SU-DHL-6 (cell line): ENCODE measurements at regions not wholly inside any gene's neighbourhood (a gene's known extent, or its start where the extent isn't known, plus 50 kb on each side); places are given as distances from the start of the nearest gene placed in this dataset.

ENCODE experiments used
- H2AFZ ChIP-seq: fragments of 200-600 bp; sonication (generic); 2 replicates; pipeline ENCODE4 v1.6.1; 2014; ENCODE audit warnings: low read depth, mild to moderate bottlenecking, moderate library complexity, mixed read lengths, antibody characterized with exemption, low read length; ENCODE audit not compliant: severe bottlenecking
- H3F3A ChIP-seq: fragments of 200-600 bp; shearing (Covaris generic); 2 replicates; pipeline ENCODE4 v1.6.0; 2016; ENCODE audit warnings: antibody characterized with exemption, mild to moderate bottlenecking; ENCODE audit not compliant: insufficient read depth
- H3K27ac ChIP-seq: fragments of 200-600 bp; sonication (generic); 2 replicates; pipeline ENCODE4 v1.5.1; 2016; ENCODE audit warnings: low read depth, mild to moderate bottlenecking, low read length, moderate library complexity, mixed read lengths
- H3K27me3 ChIP-seq: fragments of 200-600 bp; sonication (generic), shearing (Covaris generic); 2 replicates; pipeline ENCODE4 v1.6.0; 2014; ENCODE audit warnings: mild to moderate bottlenecking, low read length
- H3K36me3 ChIP-seq: fragments of 200-600 bp; sonication (generic); 2 replicates; pipeline ENCODE4 v1.6.1; 2014; ENCODE audit warnings: mild to moderate bottlenecking, low read length, mixed read lengths
- H3K4me2 ChIP-seq: fragments of 300-600, 200-600 bp; shearing (Covaris generic), sonication (generic); 2 replicates; pipeline ENCODE4 v1.6.0; 2014; ENCODE audit warnings: low read length, low read depth, mild to moderate bottlenecking; ENCODE audit not compliant: poor library complexity, severe bottlenecking
- H3K4me3 ChIP-seq: fragments of 200-600 bp; sonication (generic); 2 replicates; pipeline ENCODE4 v1.5.1; 2014; ENCODE audit warnings: antibody characterized with exemption, low read length, mild to moderate bottlenecking, mixed read lengths; ENCODE audit not compliant: insufficient read depth, poor library complexity, severe bottlenecking
- H3K79me2 ChIP-seq: fragments of 200-600 bp; sonication (generic); 2 replicates; pipeline ENCODE4 v1.6.1; 2014; ENCODE audit warnings: mild to moderate bottlenecking, low read length, moderate library complexity; ENCODE audit not compliant: insufficient read depth
- H3K9ac ChIP-seq: fragments of 200-600 bp; sonication (generic); 2 replicates; pipeline ENCODE4 v1.7.0; 2014; ENCODE audit warnings: mild to moderate bottlenecking, low read length
- H3K9me2 ChIP-seq: fragments of 200-600 bp; sonication (generic); replicated peaks from 2 replicates; pipeline ENCODE4 v1.6.1; 2014; ENCODE audit warnings: low read length; ENCODE audit not compliant: insufficient read depth
- H3K9me3 ChIP-seq: fragments of 200-600 bp; sonication (generic); 2 replicates; pipeline ENCODE4 v1.6.1; 2014; ENCODE audit warnings: low read length, mixed read lengths; ENCODE audit not compliant: insufficient read depth
- H4K20me1 ChIP-seq: fragments of 200-600 bp; sonication (generic); 2 replicates; pipeline ENCODE4 v1.6.1; 2014; ENCODE audit warnings: low read depth, mild to moderate bottlenecking, antibody characterized with exemption, low read length, moderate library complexity, mixed read lengths
- EZH2phosphoT487 ChIP-seq: fragments of 200-600 bp; sonication (generic), shearing (Covaris generic); conservative IDR thresholded peaks from 2 replicates; pipeline ENCODE4 v1.6.1; 2018; ENCODE audit warnings: mild to moderate bottlenecking, antibody characterized with exemption, low read length, moderate library complexity, mixed read lengths
- TF ChIP-seq, protein P1 (sequence below): fragments of 200-600 bp; sonication (generic); IDR thresholded peaks from one replicate; pipeline ENCODE4 v1.5.1; 2017; ENCODE audit warnings: antibody characterized with exemption, mild to moderate bottlenecking, low read length, moderate library complexity; ENCODE audit not compliant: insufficient read depth, poor library complexity, severe bottlenecking

DNA sequence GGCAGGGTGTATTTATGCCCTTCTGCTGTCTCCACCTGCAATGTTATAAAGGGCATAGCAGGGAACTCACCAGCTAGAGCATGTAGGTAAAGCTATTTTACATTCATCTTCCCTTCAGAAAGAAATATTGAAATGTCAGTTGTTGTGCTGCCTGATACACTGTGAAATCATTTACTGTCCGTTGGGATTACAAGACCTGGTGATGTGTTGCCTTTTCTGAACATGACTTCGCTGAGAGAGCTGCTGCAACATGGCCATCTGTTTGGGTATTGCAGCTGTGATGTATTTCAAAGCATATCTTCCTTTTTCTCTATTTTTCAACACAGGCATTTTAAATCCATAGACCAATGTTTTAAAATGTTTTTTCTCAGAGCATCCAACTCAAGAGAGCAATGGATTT, 644.1 kb upstream of the GNPDA2 start:
- H3K9ac ChIP-seq, result no peak overlapping the region
- TF ChIP-seq, protein P1, sequence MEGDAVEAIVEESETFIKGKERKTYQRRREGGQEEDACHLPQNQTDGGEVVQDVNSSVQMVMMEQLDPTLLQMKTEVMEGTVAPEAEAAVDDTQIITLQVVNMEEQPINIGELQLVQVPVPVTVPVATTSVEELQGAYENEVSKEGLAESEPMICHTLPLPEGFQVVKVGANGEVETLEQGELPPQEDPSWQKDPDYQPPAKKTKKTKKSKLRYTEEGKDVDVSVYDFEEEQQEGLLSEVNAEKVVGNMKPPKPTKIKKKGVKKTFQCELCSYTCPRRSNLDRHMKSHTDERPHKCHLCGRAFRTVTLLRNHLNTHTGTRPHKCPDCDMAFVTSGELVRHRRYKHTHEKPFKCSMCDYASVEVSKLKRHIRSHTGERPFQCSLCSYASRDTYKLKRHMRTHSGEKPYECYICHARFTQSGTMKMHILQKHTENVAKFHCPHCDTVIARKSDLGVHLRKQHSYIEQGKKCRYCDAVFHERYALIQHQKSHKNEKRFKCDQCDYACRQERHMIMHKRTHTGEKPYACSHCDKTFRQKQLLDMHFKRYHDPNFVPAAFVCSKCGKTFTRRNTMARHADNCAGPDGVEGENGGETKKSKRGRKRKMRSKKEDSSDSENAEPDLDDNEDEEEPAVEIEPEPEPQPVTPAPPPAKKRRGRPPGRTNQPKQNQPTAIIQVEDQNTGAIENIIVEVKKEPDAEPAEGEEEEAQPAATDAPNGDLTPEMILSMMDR, result no peak
- TF ChIP-seq EZH2phosphoT487, result no peak
- H3K27ac ChIP-seq, result no peak overlapping the region
- no peak overlapping the region for H3K4me2 ChIP-seq
- no peaks in the 10 kb centered on the region for H4K20me1 ChIP-seq
- no peaks in the 10 kb centered on the region for H3K79me2 ChIP-seq
- no peaks in the 10 kb centered on the region for H3K36me3 ChIP-seq
- no peaks in the 10 kb centered on the region for H3F3A ChIP-seq
- H2AFZ ChIP-seq, result no peak overlapping the region
- H3K9me3 ChIP-seq, result no peaks in the 10 kb centered on the region
- H3K27me3 ChIP-seq, result no peaks in the 10 kb centered on the region
- no peaks in the 10 kb centered on the region for H3K9me2 ChIP-seq
- no peak overlapping the region for H3K4me3 ChIP-seq

DNA sequence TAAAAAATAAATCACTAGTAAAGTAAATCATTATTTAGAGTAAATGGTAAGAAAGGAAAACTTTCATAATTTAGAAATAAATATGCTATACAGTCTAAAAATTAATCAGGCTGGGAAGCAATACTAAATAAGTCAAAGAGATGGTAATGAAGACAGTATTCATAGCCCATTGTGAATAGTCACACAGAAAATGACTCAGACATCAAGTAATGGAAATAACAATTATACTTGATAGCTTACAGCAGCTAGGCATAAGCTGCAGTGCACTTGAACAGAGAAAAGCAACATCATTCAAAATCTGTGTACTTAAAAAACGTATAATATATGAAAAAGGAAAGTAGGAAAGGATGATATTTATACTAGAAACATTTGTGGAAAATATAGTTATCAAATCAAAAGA, 642.5 kb upstream of the GNPDA2 start:
- Histone ChIP-seq H3K9me3 (no peaks in the 10 kb centered on the region), H3K36me3 (no peaks in the 10 kb centered on the region)

DNA sequence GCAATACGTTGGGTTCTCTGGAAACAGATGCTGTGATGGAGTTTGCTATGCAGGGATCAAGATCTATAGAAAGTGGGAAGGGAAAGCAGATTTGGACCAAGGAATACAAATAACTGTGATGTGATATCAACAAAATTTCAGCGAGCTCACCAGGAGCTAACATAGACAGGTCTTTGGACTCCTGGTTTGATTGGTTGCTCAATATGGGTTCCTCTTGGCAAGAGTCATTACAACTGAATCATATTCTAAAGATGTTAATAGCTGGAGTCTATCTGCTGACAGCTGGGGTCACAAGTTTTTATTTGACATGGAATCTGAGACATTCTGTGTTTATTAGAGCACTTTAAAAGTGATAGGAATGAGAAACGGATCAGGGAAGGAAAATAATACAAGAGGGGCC, 637.6 kb upstream of the GNPDA2 start:
- H3K9me3 ChIP-seq, result no peaks in the 10 kb centered on the region
- H3K9ac ChIP-seq, result no peak overlapping the region
- no peaks in the 10 kb centered on the region for H3K27me3 ChIP-seq
- no peak for TF ChIP-seq EZH2phosphoT487
- TF ChIP-seq, protein P1, result no peak
- no peaks in the 10 kb centered on the region for H4K20me1 ChIP-seq
- no peak overlapping the region for H3K4me2 ChIP-seq
- H3K9me2 ChIP-seq, result no peaks in the 10 kb centered on the region
- no peak overlapping the region for H2AFZ ChIP-seq
- H3K36me3 ChIP-seq, result no peaks in the 10 kb centered on the region
- H3K4me3 ChIP-seq, result no peak overlapping the region
- H3K79me2 ChIP-seq, result no peaks in the 10 kb centered on the region
- no peaks in the 10 kb centered on the region for H3F3A ChIP-seq
- no peak overlapping the region for H3K27ac ChIP-seq

More for the DNA sequence above, 642.5 kb upstream of the GNPDA2 start:
- TF ChIP-seq EZH2phosphoT487, result no peak
- TF ChIP-seq, protein P1, result no peak
- Histone ChIP-seq H3K9me2 (no peaks in the 10 kb centered on the region), H3K79me2 (no peaks in the 10 kb centered on the region), H3K27ac (no peak overlapping the region), H4K20me1 (no peaks in the 10 kb centered on the region), H3K4me2 (no peak overlapping the region), H3K27me3 (no peaks in the 10 kb centered on the region), H3F3A (no peaks in the 10 kb centered on the region), H2AFZ (no peak overlapping the region), H3K9ac (no peak overlapping the region), H3K4me3 (no peak overlapping the region)
